SH-SY5Y (cell line): ENCODE measurements at regions not wholly inside any gene's neighbourhood (a gene's known extent, or its start where the extent isn't known, plus 50 kb on each side); places are given as distances from the start of the nearest gene placed in this dataset.

Source experiments
- GATA2 ChIP-seq: IDR thresholded peaks from 2 replicates; pipeline ENCODE4 v1.6.1; 2011; ENCODE audit warnings: mild to moderate bottlenecking, low read depth, low read length
- GATA3 ChIP-seq: IDR thresholded peaks from 2 replicates; pipeline ENCODE4 v1.6.1; 2011; ENCODE audit warnings: low read depth, mild to moderate bottlenecking, low read length, moderate library complexity

DNA sequence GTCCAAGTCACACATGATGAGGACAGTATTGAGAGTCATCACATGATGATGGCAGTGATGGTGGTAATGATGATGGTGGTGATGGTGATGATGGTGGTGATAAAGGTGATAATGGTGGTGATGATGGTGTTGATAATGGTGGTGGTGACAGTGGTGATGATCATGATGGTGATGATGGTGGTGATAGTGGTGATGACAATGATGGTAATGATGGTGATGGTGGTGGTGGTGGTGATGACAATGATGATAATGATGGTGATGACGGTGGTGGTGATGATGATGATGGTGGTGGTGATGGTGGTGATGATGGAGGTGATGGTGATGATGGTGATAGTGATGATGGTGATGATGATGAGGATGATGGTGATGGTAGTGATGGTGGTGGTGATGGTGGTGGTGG is 190.2 kb upstream of the ZNF469 start:
- TF ChIP-seq GATA3 (no peak), GATA2 (no peak)
